Keratinocyte (primary cell): ENCODE measurements at regions not wholly inside any gene's neighbourhood (a gene's known extent, or its start where the extent isn't known, plus 50 kb on each side); places are given as distances from the start of the nearest gene placed in this dataset.

Source experiments
- CTCF ChIP-seq, 3 experiments: IDR thresholded peaks in 1 of 3; conservative IDR thresholded peaks in 1 of 3; optimal IDR thresholded peaks in 1 of 3; 2 replicates in 2 of 3; 3 replicates in 1 of 3; pipeline versions ENCODE3 to v1.5.1; 2011; ENCODE audit warnings: low read length in 3 of 3, mild to moderate bottlenecking in 3 of 3, moderate library complexity in 2 of 3, control low read depth in 1 of 3, inconsistent platforms in 1 of 3; ENCODE audit not compliant: insufficient read depth in 2 of 3; ENCODE audit errors: extremely low read depth in 1 of 3
- EZH2 ChIP-seq: IDR thresholded peaks from one replicate; pipeline ENCODE4 v1.6.1; 2012; ENCODE audit warnings: inconsistent platforms, mild to moderate bottlenecking, low read length, moderate library complexity

GRCh38 chr6:170221753-170222400 is 69.0 kb downstream of the DLL1 start:
- TF ChIP-seq CTCF (optimal IDR thresholded peaks at IDR 0.05 in 1 of 3, IDR thresholded peaks at IDR 0.05 in 1 of 3, conservative IDR thresholded peaks at IDR 0.05 in 1 of 3; ENCODE audit: extremely low read depth in 1 of 3, insufficient read depth in 2 of 3, low read length in 3 of 3), result no peak
- no peak for TF ChIP-seq EZH2
